ENCODE measurements at regions not wholly inside any gene's neighbourhood (a gene's known extent, or its start where the extent isn't known, plus 50 kb on each side); places are given as distances from the start of the nearest gene placed in this dataset.
"Not testable (repeated sequence)": the region's sequence is repeated elsewhere in the genome, so short reads cannot be mapped to it uniquely, and the experiment has no call there.

DNA sequence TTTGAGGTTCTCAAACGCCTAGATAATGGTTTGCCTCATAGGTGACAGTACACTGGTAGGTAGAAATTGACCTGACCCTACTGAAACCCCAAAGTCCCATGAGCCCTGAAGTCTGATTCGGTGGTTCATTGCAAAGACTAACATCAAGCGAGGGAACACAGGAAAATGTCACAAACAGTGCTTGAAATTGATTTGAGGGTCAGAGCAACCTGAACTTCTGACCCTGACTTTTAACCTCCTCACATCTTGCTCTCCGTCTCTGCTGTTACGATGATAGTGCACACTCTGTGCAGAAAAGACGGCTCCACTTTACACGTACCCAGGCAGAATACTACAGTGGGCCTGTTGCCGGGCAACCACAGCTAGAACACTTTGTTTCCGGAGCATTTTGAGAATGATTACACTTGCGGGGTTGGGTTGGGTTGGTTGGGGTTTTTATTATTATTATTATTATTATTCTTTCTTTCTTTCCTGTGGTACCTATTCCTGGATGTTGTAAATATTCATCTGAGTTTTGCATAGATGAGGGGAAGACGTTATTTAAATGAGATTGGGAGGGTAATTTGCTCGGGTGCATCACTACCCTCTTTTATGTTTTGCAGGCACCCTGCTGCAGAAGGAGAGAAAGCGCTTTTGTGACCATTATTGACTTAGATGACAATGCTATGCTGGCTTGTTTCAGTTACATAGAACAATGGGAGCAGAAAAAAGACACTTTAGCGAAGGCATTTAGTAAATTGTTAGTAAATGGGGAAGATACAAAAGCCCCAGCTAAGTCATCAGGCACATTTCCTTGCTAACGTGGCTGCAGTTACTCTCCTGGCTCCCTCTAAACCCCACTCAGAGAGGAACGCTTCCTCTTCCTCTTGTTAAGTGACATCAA, 438.1 kb upstream of the NRP1 start:
- TF ChIP-seq Cebpa-rat (IDR thresholded peaks at IDR 0.05) = no peak
- Histone ChIP-seq H3K9ac (no peak overlapping the region), H3K36me3 (no peaks in the 10 kb centered on the region), H3K4me2 (no peak overlapping the region), H4K20me1 (no peaks in the 10 kb centered on the region), H3K4me3 (no peak overlapping the region), H3K27ac (no peak overlapping the region), H3K27me3 (no peaks in the 10 kb centered on the region), H3K9me3 (no peaks in the 10 kb centered on the region), H3K4me1 (no peaks in the 10 kb centered on the region)

DNA sequence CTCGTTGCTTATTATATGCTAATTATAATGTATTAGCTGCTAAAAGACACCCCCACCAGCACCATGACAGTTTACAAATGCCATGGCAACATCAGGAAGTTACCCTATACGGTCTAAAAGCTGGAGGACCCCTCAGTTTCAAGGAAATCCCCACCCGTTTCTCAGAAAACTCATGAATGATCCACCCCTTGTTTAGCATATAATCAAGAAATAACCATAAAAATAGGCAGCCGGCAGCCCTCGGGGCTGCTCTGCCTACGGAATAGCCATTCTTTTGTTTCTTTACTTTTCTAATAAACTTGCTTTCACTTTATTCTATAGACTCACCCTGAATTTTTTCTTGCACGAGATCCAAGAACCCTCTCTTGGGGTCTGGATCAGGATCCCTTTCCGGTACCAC, 437.4 kb upstream of the NRP1 start:
- not testable (repeated sequence) for H3K4me2 ChIP-seq, H3K4me1 ChIP-seq, H3K27me3 ChIP-seq, H3K4me3 ChIP-seq, H4K20me1 ChIP-seq, H3K9ac ChIP-seq, H3K9me3 ChIP-seq, H3K27ac ChIP-seq, H3K36me3 ChIP-seq

DNA sequence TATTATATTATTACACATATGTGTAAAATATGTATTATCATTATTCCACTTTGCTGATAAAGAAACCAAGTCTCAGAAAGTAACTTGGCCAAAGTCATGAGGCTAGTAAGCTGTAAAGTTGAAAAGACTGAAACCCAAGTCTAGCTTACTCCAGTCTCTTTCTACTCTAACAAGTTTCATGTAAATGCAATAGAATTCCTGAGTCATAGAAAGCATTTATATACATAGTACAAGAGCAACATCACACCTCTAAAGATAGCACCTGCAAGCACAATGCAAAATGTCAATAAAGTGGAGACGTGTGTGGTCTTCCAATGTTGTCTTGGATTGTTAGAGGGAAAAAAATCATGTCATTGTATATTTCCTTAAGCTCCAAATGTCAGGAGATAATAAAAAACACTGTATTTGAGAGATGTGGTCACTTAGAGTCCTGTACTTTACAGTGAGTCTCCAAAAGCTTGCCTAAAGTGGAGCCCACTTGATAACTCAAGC, 430.3 kb upstream of the NRP1 start:
- TF ChIP-seq Cebpa-rat (IDR thresholded peaks at IDR 0.05) = no peak

DNA sequence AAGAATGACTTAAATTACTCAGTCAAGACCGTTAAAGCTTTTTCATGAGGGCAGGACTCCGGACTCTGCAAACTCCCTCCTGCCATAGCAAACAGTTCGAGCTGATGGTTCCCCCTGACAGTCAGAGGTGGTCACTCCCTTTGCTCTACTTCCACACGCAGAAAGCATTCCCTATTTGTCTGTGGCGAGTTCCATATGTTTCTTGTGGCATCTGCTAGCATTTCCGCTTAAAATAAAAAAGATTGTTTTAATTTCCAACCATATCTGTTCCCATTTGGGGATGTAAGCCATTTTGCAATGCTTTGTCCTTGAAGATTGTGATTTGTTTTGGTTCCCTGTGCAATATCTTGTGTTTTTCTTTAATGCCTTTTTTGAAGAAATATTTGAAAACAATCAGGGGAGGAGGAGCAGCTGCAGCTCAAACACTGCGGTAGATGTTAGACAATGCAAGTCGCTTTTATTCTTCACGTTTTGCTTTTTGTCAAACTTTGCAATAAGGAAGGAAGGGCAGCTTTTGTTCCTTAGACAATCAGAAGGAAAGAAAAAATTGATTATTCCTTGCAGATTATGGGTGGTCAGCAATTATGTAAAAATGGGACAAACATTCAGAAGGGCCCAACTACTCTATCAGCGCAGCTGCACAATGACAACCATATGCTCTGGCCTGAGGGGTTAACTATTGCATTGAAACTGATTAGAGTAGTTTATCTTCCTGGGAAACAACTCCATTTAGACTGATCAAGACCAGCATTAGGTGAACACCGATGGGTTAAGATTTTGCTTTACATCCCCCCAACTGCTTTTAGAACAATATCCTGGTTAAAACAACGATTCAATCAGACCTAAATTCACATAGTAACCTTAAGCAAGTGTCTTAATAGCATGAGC, 425.8 kb upstream of the NRP1 start:
- Histone ChIP-seq H4K20me1 (no peaks in the 10 kb centered on the region), H3K4me1 (no peaks in the 10 kb centered on the region), H3K9me3 (no peaks in the 10 kb centered on the region), H3K27me3 (no peaks in the 10 kb centered on the region), H3K36me3 (no peaks in the 10 kb centered on the region), H3K4me3 (no peak overlapping the region), H3K27ac (no peak overlapping the region), H3K4me2 (no peak overlapping the region), H3K9ac (no peak overlapping the region)
- TF ChIP-seq Cebpa-rat (IDR thresholded peaks at IDR 0.05) = no peak

More for the DNA sequence above, 430.3 kb upstream of the NRP1 start:
- Histone ChIP-seq H3K4me2 (no peak overlapping the region), H4K20me1 (no peaks in the 10 kb centered on the region), H3K36me3 (no peaks in the 10 kb centered on the region), H3K4me3 (no peak overlapping the region), H3K9ac (no peak overlapping the region), H3K4me1 (no peaks in the 10 kb centered on the region), H3K27me3 (no peaks in the 10 kb centered on the region), H3K9me3 (no peaks in the 10 kb centered on the region), H3K27ac (no peak overlapping the region)

DNA sequence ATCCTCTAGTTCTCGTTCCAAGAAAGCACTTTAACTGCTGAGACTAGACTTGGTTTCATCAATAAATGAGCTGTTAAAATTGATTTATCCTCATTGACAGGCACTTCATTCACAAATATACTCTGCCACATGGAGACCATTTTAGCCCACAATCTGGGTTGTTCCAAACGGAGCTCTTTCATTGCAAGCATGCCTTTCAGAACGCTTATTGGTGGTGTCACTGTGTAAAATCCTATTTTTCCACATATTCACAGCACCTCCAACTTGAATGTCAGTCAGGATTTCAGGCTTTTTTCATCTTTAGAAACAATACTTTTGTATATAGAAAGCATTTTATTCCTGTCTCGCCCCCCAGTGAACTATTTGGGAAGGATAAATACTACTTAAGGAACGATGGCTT, 424.7 kb upstream of the NRP1 start:
- H3K4me1 ChIP-seq = no peaks in the 10 kb centered on the region
- H3K9me3 ChIP-seq = no peaks in the 10 kb centered on the region
- no peaks in the 10 kb centered on the region for H3K36me3 ChIP-seq
- H3K9ac ChIP-seq = no peak overlapping the region
- H3K4me3 ChIP-seq = no peak overlapping the region
- TF ChIP-seq Cebpa-rat (IDR thresholded peaks at IDR 0.05) = no peak
- no peak overlapping the region for H3K4me2 ChIP-seq
- H3K27me3 ChIP-seq = no peaks in the 10 kb centered on the region
- no peak overlapping the region for H3K27ac ChIP-seq
- no peaks in the 10 kb centered on the region for H4K20me1 ChIP-seq

DNA sequence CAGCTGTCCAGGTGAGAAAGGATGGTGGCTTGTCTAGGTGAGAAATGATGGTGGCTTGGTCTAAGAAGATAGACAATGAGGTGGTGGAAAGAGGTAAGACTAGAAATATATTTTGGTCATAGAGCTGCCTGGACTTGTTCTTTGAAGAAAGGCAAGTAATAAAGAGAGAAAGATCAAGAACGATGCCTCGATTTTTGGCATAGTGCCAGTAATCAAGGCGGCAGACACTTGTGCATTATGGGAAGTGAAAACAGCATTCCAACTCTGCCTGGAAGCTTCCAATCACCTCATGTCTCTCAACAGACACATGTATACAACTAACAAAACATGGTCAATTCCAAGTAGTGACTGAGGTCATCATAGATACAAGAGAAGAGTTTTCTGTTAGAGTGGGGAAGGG, 423.8 kb upstream of the NRP1 start:
- H3K9ac ChIP-seq = no peak overlapping the region
- no peaks in the 10 kb centered on the region for H3K36me3 ChIP-seq
- no peak overlapping the region for H3K4me3 ChIP-seq
- H3K4me2 ChIP-seq = no peak overlapping the region
- no peaks in the 10 kb centered on the region for H3K9me3 ChIP-seq
- H3K27me3 ChIP-seq = no peaks in the 10 kb centered on the region
- H3K27ac ChIP-seq = no peak overlapping the region
- no peaks in the 10 kb centered on the region for H3K4me1 ChIP-seq
- H4K20me1 ChIP-seq = no peaks in the 10 kb centered on the region
- no peak for TF ChIP-seq Cebpa-rat (IDR thresholded peaks at IDR 0.05)

DNA sequence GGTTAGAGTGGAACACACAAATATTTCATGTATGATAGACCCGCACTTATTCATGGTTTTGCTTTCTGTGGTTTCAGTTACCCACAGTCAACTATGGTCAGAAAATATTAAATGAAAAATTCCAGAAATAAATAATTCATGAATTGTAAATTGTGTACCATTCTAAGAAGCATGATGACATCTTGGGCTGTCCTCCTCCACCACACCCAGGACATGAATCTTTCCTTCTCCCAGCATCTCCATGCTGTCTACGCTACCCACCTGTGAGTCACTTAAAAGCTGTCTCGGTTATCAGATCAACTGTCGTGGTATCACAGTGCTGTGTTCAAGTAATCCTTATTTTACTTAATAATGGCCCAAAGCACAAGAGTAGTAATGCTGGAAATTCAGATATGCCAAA, 419.6 kb upstream of the NRP1 start:
- no peaks in the 10 kb centered on the region for H3K27me3 ChIP-seq

DNA sequence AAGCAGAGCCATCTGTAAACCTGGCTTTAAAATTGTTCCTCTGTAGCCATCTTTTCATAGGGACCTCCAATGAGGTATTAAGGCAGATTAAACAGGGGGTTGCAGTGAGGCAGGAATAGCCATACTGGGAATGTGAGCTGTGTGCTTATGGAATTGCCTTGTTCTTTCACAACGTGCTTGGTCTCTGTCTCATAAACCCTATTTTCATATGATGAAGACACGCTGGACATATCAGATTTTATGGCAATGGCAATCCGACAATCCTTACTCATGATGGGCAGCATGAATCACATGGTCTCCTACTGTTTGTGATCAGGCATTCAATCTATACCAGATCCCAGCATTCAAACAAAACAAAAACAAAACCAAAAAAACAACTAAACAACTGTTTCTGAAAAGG, 418.9 kb upstream of the NRP1 start:
- H4K20me1 ChIP-seq = no peaks in the 10 kb centered on the region
- no peak overlapping the region for H3K4me2 ChIP-seq
- H3K27me3 ChIP-seq = no peaks in the 10 kb centered on the region
- H3K9me3 ChIP-seq = no peaks in the 10 kb centered on the region
- no peak overlapping the region for H3K9ac ChIP-seq
- no peak for TF ChIP-seq Cebpa-rat (IDR thresholded peaks at IDR 0.05)
- H3K27ac ChIP-seq = no peak overlapping the region
- peaks cover 22% of the 10 kb centered on the region for H3K4me1 ChIP-seq
- H3K4me3 ChIP-seq = no peak overlapping the region
- no peaks in the 10 kb centered on the region for H3K36me3 ChIP-seq

More for the DNA sequence above, 419.6 kb upstream of the NRP1 start:
- Histone ChIP-seq H4K20me1 (no peaks in the 10 kb centered on the region), H3K27ac (no peak overlapping the region), H3K4me2 (no peak overlapping the region), H3K9ac (no peak overlapping the region), H3K9me3 (no peaks in the 10 kb centered on the region), H3K4me1 (peaks cover 16% of the 10 kb centered on the region), H3K4me3 (no peak overlapping the region), H3K36me3 (no peaks in the 10 kb centered on the region)
- TF ChIP-seq Cebpa-rat (IDR thresholded peaks at IDR 0.05) = no peak

DNA sequence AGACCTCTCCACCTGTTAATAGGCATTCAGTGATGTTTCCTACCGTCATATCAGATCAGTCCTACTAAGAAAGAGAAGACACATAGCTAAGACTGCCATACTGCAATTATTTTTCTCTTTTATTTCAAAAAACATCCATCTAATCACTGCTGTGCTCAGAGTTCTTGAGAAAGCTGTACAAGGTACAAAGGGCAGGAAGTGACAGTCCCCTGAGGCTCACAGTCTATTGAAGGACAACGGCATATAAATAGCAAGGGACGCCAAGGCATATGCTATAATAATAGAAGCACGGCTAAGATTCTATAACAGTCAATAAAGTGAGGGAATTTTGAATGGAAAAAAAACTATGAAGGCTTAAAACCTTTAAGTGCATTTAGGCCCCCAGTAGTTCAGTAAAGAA, 415.3 kb upstream of the NRP1 start:
- Histone ChIP-seq H3K9ac (0 out of 2 replicates have a peak overlapping the region, but pooled peaks have one; percentile 17), H3K36me3 (no peaks in the 10 kb centered on the region), H3K9me3 (no peaks in the 10 kb centered on the region), H3K4me1 (peaks cover 22% of the 10 kb centered on the region), H3K27ac (no peak overlapping the region), H3K4me3 (no peak overlapping the region), H3K27me3 (no peaks in the 10 kb centered on the region), H3K4me2 (peak overlapping the region; percentile 74), H4K20me1 (no peaks in the 10 kb centered on the region)
- TF ChIP-seq Cebpa-rat (IDR thresholded peaks at IDR 0.05) = no peak
